GM21529 (cell line): ENCODE measurements at regions not wholly inside any gene's neighbourhood (a gene's known extent, or its start where the extent isn't known, plus 50 kb on each side); places are given as distances from the start of the nearest gene placed in this dataset.

Source experiments
- ATAC-seq: cut with Tn5 transposase; IDR thresholded peaks from one replicate; pipeline ENCODE4 v1.9.1; 2021; ENCODE audit not compliant: unreplicated experiment

DNA sequence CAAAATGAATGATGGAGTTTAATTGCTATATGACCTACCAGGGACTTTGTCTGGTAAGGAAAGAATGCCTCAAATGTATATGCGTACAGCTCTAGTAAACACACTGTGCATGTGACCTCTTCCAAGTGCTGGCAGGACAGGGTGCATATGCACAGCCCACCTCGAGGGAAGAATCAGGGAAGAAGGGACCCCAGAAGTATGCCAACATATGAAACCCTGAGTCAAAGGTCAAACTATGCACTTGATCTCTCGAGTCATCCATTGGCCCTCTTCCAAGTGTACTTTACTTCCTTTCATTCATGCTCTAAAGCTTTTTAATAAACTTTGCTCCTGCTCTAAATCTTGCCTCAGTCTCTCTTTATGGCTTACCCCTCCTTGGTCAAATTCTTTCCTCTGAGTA lies 804.6 kb upstream of the COX7C start:
- no peak for ATAC-seq

DNA sequence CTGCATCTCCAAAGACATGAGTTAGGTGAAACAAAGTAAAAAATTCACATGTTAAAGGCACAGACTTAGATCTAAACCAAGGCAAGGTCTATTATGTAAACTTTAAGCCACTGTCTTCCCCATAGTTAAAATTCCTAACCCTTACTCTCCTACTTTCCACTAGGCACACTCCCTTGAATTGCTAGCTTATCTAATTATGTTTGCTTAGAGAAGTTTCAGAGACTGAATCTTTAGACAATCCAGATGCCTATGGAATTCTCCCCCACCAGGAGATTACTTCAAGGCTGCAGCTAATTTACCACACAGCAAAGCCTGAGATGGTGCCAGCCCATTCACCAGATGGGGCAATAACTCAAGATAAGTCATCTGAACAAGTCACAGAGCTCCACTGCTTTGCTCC lies 803.1 kb upstream of the COX7C start:
- ATAC-seq = no peak

DNA sequence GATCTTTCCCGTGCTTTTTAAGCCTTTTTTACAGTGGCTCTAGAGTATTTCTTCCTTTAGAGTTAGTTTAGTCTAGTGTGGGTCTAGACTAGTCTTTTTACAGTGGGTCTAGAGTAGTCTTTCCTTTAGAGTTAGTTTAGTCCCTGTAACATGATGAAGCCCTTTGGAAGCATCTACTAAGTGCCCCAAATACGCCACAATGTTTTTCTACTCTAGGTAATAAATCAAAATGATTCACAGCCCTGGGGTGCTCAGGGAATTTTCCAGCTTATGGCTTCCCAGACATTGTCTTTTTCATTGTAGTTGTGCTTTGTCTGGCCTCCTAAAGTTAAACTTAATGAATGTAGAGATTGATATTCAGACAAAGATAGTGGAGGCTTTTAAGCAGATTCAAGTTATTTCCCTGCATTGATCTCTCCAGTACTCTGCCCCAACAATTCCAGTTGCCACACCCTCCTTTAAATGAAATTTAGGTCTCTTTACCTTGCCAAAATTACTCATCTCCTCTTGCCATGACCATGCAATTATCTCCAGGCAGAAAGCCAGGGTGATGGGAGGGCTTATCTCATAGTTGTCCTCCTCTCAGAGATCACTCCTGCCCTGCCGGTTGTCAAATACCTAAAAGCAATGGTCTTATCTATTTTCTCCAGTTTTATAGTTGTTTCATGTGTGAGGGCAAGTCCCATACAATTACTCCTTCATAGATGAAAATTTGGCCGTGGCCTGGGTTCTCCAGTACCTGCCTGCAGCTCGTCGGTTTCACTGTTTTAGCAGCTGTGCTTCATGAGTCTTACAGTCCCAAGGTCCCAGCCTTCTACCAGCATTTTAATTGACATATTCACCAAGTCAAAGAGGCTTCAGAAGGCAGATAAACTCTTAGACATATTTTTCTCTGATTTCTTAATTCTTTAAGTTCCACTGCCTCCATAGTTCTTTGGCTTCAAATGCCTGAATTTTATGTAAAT lies 794.0 kb upstream of the COX7C start:
- ATAC-seq = no peak

DNA sequence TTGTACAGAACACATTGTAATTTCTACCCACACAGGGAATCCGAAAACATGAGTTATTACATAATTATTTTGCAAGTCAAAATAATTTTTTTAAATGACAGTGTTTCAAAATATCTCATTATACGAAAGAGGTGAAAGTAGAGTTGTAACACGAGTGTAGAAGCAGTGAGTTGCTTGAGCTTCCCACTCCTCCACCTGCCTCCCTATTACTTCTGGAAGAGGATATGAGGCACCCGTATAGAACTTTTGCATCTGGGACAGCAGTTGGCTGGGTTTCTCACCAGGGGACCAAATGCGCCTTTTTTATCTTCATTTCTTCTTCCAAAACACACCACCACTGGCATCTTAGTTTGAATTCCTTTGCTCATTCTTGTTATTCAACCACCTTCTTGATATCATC lies 779.0 kb upstream of the COX7C start:
- ATAC-seq = no peak

DNA sequence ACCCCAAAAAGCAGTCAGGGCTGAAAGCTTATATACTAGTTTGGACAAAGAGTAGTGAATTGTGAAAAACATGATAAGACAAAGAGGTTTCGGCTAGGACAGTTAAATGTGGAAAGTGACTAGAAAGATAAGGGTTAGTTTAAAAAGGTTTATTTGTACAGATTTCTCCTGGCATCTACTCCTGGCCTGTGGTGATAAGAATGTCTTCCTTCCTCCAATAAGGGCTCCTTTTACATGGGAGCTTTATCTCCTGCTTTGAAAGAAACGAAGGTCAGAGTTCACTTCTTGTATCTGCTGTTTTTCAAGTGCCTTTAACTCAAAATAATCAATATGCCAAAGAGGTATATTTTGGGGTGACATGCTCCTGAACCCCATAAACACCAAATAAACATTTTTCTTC lies 776.1 kb upstream of the COX7C start:
- no peak for ATAC-seq

DNA sequence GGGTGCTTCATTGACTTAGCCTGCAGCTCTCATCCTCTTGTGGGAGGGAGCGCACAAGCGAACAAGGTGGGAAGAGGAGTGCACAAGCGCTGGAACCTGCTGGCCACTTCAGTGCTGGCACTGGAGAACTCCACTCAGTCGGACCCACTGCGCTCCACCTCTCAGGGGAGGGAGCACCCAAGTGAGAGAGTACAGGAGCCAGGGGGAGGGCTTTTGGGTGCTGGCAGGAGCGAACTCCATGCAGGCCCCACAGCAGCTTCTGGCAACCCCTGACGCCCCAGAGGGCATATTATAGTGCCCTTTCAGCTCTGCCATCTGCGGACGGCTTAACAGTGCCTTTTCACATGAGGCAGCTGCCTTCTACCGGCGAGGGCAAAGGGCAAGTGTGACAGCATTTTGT lies 774.2 kb upstream of the COX7C start:
- no peak for ATAC-seq

DNA sequence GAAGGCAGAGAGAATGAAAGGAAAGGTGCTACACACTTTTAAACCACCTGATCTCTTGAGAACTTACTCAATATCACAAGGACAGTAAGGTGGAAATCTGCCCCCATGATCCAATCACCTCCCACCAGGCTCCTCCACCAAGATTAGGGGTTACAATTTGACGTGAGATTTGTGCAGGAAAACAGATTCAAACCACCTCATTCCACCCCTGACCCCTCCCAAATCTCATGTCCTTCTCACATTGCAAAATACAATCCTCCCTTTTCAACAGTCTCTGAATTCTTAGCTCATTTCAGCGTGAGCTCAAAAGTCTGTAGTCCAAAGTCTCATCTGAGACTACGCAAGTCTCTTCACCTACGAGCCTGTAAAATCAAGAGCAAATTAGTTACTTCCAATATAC lies 768.3 kb upstream of the COX7C start:
- ATAC-seq = no peak

DNA sequence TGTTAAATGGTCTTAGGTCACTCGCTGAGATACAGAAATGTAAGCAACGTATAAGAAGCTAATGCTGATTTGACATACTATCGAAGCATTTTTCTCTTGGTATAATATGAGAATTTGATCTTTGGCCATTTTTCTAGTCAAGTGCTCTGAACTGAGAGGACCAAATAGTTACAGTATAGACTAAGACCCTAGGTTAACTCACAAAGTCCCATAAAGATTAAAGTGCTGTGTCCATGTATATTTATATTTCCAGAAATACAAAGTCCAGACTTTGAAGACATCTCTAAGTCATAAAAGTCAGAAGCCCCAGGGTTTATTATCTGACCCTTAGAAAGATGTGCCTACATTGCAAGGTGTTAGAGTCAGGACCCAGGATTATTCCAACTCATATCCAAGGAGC lies 752.4 kb upstream of the COX7C start:
- ATAC-seq = no peak

DNA sequence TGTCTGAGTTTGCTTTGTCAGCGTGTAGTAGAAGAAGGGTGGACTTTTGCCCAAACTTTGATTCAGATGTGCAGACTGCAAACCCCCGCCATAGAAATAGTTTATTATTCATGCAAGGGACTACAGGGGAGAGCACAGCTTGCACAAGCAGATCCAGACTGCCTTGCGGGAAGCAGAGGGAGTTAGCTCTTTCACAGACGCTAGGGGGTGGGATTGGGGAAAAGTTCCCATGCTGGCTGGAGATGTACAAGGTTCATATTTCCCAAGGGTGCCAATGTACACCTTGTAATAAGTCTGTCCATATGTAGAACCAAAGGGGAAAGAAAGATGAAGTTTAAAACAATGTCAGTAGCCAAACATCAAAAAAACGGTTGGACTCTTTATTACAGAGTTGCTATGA lies 749.7 kb upstream of the COX7C start:
- ATAC-seq = no peak

DNA sequence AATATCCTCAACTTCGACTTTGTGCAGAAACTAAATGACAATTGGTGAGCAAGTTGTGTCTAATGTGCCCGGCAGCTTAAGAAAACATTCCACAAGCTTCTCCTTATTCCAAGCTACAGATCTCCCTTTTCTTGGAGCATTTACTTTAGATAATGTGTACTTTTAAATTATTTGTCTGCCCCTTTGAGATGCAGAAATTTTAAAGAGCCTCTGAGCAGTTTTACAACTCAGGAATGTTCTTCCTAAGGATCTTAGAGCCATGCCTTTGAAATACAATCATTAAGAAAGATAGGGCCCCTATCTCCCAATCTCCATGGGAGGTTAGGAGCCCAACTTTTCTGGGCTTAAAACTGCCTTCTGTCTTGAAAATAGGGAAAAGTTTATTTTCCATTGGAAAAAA lies 723.7 kb upstream of the COX7C start:
- ATAC-seq = no peak

DNA sequence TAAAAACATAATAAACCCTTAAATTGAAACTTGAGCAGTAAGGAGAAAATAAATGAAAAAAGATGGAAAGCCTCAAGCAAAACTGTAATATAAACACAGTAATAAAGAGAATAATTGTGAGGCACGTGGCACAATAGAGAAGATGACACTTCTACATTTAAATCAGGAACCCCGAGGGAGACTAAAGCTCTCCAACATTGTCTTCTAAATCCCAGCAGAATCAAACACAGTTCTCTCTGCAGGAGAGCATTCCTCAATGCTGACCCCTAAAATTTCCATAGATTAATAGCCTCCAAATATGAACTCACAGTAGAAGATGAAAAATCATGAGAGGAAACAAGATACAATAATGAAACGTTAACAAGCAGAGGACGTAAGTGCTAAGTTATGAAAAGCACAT lies 721.2 kb upstream of the COX7C start:
- ATAC-seq = no peak

DNA sequence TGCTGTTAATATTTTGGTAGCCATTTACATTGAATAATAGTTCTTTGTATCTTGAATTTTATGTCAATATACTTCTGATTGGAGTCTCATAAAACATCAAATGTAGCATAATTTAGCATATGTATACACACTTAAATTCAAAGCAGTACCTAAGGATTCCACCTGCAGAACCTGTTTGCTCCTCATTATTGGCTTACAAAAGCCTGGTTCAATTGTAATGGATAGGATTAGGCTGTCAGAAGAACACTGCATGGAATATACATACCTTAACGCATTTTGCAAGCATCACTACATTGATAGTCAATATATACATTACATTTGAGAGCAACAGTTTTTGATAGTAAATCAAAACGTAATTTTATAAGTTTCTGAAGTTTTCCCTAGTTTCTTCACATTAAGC lies 711.3 kb upstream of the COX7C start:
- no peak for ATAC-seq

DNA sequence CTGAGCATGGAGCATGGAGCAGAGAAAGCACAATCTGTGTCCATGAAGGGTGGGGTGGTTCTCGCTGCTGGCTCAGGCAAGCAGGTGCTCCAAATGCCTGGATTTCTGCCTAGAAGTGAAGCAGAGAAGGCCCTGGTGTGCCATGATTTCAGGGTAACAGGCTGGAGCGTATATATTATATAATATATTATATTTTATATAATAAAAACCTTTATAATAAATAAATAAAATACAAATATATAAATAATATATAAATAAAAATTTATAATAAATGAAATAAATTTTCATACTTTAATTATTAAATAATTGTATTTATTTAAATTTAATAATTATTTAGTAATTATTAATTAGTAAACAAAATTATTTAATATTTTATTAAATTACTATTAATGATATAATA lies 707.4 kb upstream of the COX7C start:
- ATAC-seq = no peak

DNA sequence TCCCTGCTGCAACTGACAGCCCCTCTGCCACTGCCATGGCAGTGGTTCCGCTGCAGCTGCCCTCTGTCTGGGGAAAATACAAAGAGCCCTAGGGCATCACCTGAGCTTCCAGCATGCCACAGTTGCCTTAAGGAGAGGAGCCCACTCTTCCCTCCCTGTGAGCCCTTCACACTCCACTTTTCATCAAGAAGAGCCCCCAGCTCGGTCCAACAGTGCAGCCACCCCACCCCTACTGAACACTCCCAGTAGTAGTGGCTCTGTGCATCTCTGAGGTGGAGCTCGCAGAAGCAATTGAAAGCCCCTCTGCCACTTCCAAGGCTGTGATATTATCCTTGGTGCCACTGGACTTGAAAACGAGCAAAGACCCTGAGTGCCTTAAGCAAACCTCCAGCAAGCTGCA lies 696.8 kb upstream of the COX7C start:
- no peak for ATAC-seq

DNA sequence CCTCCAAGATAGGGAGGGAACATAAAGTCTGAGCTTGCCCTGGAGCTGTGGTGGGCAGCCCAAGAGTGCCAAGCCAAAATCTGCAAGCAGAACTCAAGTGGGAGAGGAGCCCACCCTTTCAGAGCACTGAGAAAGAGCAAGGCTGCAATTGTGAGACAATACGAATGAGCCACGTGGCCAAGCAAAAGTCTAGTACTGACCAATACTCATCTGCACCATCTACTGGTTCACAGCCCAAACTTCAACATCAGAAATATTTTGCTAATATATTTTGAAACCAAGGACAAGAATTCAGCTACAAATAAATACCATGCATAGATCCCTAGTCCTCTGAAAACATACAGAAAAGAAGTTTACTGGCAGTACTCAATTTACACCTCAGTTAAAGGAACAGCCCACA lies 696.2 kb upstream of the COX7C start:
- ATAC-seq = no peak

DNA sequence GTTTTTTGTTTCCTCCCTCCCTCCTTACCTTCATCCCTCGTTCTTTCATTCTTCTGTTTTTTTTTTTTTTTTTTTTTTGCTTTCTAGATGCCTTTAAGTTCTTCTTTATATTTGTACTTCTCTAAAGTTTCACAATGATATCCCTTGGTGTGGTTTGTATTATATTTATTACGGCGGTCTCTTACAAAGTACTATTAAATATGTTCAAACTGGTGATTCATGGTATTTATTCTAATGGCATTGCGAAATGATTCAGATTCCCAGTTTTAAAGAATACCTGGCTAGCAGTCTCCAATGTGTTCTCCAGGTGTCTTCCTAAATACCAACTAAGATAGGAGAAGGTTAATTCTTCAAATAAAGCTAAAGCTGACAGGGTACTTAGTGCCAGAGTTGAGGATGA lies 690.1 kb upstream of the COX7C start:
- ATAC-seq = no peak

DNA sequence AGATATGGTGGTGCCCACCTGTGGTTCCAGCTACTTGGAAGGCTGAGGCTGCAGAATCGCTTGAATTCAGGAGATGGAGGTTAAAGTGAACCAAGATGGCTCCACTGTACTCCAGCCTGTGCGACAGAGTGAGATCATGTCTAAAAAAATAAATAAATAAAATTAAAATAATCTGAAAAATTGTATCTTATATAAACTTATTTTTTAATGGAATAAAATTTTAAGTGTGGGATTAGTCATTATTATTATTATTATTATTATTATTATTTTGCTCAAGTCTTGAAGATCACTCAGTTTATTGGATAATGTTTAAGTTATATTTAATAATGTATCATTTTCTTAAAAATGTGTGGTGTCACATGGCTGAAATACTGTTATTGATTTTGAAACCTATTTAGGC lies 688.0 kb upstream of the COX7C start:
- ATAC-seq = no peak

DNA sequence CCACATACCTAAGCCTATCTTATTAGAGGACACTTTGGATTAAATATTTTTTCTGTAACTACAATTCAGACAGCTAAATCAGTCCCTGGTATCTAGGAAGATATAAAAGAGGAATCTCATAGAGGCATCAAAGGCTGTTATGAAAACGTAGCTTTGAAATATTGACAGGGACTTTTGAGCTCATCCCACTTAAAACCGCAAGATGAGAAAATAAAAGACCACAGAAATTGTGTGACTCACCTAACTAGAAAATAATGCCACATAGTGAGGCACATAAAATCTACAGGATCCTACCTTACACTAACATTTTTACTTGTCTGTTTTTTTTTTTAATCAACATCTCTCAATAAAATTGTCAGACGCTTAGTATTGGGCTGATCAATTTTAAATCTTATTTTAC lies 686.5 kb upstream of the COX7C start:
- no peak for ATAC-seq

DNA sequence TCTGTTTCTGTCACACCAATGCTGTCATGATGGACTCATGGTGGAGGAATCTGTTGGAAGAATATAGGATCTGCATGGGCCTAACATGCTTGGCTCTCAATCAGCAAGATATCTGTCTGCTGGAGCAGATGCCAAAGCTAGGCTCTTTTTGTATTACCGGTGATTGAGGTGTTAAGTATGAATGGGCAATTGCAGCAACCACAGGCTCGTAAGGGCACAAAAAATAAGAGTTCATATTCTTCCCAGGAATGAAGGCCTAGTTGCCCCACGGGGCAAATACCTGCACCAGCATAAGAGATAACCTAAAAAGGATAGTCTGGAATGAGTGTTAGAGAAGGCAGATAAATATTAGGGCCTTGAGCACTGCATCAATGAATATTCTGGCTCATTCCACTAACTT lies 679.5 kb upstream of the COX7C start:
- ATAC-seq = no peak

DNA sequence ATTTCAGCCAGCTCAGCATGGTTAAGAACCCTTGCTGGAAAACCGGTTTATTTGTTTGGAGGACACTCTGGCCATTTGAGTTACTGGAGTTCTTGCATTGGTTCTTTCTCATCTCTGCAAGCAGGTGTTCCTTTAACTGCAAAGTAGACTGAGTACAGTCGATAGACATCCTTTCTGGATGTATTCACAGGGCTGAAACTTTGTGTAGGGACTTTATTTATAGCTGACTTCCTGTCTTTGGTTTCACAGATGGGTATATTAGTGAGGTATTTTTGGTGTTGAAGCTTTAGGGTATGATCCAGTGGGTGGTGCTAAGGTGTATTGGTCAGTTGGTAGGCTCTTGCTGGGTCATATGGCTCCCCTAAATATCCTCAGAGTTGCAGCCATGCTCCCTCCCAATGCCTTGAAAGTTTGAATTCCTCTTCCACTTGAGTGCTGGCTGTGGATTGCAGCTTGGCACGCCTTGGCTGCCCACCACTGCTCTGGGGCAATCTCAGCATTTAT lies 666.0 kb upstream of the COX7C start:
- ATAC-seq = no peak

DNA sequence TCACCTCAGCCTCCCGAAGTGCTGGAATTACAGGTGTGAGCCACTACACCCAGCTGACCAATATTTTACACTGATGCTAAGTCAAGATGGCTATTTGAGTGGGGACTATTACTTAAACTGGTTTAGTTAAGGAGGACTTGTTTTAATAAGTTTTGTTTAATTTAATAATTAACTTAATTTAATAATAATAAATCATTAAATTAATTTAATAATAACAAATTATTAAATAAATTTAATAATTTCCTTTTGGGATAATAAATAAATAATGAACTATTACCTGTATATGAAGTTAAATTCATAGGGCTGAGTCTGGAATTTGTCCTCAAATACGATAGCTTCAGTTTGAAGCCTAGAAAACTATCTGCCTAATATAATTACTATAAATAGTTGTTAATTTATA lies 665.1 kb upstream of the COX7C start:
- no peak for ATAC-seq

DNA sequence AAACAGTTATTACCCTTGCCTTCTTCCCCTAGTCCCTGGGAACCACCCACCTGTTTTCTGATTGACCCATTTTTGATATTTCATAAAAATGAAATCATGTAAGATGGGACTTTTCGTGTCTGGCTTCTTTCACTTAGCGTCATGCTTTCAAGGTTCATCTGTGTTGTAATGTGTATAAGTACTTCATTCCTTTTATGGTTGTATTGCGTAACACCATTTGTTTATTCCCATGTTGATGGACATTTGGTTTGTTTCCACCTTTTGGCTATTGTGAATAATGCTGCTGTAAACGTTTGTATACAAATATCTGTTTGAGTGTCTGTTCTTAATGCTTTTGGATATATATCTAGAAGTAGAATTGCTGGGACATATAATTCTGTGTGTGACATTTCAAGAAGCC lies 650.1 kb upstream of the COX7C start:
- no peak for ATAC-seq

DNA sequence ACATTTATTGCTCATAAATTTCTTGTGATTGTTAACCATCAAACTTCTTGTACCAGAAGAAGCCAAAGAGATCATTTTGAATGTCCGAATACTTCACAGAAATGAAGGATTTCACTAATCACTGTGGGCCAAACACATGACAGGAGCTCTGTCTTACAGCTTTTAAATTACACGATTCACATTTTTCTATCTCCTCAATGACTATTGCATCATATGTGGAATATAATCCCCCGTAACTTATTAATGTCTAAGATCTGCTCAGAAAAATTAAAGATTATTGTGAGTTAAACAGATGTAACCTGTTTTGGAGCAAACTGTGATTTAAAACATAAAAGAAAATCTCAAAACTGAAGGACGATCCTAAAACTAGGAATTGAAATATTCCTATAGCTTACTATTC lies 645.2 kb upstream of the COX7C start:
- no peak for ATAC-seq
